ENCODE measurements at regions not wholly inside any gene's neighbourhood (a gene's known extent, or its start where the extent isn't known, plus 50 kb on each side); places are given as distances from the start of the nearest gene placed in this dataset.

DNA sequence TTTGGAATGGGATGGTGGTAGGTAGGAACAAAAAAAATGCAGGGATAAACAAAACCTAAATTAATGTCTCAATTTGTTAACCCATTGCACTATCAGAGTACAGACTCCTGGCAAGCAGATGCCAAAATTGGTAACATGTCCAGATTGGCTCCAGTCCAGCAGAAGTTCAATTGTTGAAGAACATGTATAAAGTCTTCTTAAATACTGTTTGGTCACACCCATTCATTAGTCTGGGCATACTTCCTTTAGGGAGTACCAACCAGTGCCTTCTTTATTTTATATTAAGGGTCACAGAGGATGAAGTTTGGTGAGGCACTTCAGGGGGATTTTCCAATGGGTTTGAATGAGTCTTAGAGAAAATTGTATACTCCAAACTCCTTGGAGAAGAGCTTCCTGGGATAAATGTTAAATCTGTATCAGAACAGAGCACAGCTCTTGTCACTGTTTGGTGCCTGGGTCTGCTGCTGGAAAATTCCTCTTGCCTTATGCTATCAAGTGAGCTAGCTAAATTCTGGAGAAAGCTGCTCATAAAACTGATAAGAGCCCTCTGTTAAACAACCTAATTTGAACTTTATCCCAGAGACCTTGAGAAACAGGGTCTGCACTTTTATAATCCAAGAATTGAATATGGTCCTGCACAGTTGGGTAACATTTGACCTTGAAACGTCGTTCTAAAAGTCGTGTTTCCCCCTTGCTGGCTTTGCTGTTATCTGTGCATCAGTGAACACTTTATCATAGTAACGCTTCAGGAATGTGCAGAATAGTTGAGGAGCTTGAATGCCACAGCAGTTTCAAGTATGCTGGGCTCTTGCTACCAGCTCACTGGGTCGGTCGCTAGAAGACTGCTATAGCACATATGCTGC lies 334.1 kb upstream of the CITED2 start:
- no peaks in the 10 kb centered on the region for H3K36me3 ChIP-seq
- no peak for DNase-seq
- no peak overlapping the region for H3K27ac ChIP-seq (replicated peaks)
- no peaks in the 10 kb centered on the region for H3K27me3 ChIP-seq (ENCODE audit: low read depth)
- peaks cover 24% of the 10 kb centered on the region for H3K4me1 ChIP-seq
- H3K9me3 ChIP-seq (replicated peaks): peaks cover 8% of the 10 kb centered on the region
- TF ChIP-seq, protein P1, sequence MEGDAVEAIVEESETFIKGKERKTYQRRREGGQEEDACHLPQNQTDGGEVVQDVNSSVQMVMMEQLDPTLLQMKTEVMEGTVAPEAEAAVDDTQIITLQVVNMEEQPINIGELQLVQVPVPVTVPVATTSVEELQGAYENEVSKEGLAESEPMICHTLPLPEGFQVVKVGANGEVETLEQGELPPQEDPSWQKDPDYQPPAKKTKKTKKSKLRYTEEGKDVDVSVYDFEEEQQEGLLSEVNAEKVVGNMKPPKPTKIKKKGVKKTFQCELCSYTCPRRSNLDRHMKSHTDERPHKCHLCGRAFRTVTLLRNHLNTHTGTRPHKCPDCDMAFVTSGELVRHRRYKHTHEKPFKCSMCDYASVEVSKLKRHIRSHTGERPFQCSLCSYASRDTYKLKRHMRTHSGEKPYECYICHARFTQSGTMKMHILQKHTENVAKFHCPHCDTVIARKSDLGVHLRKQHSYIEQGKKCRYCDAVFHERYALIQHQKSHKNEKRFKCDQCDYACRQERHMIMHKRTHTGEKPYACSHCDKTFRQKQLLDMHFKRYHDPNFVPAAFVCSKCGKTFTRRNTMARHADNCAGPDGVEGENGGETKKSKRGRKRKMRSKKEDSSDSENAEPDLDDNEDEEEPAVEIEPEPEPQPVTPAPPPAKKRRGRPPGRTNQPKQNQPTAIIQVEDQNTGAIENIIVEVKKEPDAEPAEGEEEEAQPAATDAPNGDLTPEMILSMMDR (IDR thresholded peaks at IDR 0.05; ENCODE audit: borderline replicate concordance): no peak
- intact Hi-C loops (cut with micrococcal nuclease): no loop called here
- H3K4me3 ChIP-seq: no peak overlapping the region

DNA sequence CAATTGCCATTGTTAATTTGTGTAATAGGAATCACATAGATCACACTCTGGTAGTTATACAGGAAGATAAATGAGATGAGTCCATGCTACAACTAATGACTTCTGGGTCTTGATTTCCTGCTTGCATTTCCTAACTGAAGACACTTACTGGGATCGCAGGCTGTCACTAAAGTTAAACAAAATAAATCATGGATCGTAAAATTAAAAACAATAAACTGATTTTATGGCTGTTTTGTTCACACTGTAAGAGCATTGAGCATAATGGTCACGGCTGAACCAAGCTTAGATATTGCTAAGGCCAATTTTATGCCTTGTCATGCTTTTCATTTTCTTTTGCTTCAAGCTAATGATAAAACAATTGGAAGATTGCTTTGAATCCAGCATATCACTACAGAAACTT lies 332.5 kb upstream of the CITED2 start:
- H3K27me3 ChIP-seq (ENCODE audit: low read depth): no peaks in the 10 kb centered on the region
- TF ChIP-seq, protein P1 (IDR thresholded peaks at IDR 0.05; ENCODE audit: borderline replicate concordance): no peak

DNA sequence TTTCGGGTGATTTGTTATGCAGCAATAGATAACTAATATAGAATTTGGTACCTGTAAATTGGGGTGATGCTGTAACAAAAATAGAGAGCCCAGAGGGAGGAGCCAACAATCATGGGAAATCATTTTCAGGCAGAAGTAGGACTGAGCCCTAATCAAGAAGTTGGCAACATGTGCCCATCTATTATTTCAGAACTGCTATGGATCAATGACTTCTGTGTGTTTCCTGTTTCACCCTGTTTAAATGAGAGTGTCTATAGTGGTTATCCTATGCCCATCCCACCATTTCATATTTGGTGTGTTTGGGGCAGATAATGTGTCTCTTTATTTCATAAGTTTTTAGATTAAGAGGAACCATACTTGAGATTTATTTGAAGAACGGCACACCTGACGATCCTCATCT lies 330.8 kb upstream of the CITED2 start:
- peaks cover 17% of the 10 kb centered on the region for H3K4me1 ChIP-seq
- DNase-seq: no peak
- no peak overlapping the region for H3K4me3 ChIP-seq
- no peak overlapping the region for H3K27ac ChIP-seq (replicated peaks)
- no peaks in the 10 kb centered on the region for H3K27me3 ChIP-seq (ENCODE audit: low read depth)
- TF ChIP-seq, protein P1 (IDR thresholded peaks at IDR 0.05; ENCODE audit: borderline replicate concordance): no peak
- intact Hi-C loops (cut with micrococcal nuclease): no loop called here
- peaks cover 8% of the 10 kb centered on the region for H3K9me3 ChIP-seq (replicated peaks)
- no peaks in the 10 kb centered on the region for H3K36me3 ChIP-seq

More for the DNA sequence above, 332.5 kb upstream of the CITED2 start:
- no peaks in the 10 kb centered on the region for H3K36me3 ChIP-seq
- H3K27ac ChIP-seq (replicated peaks): no peak overlapping the region
- H3K4me3 ChIP-seq: no peak overlapping the region
- no peak for DNase-seq
- intact Hi-C loops (cut with micrococcal nuclease): no loop called here
- peaks cover 8% of the 10 kb centered on the region for H3K9me3 ChIP-seq (replicated peaks)
- H3K4me1 ChIP-seq: peaks cover 24% of the 10 kb centered on the region

DNA sequence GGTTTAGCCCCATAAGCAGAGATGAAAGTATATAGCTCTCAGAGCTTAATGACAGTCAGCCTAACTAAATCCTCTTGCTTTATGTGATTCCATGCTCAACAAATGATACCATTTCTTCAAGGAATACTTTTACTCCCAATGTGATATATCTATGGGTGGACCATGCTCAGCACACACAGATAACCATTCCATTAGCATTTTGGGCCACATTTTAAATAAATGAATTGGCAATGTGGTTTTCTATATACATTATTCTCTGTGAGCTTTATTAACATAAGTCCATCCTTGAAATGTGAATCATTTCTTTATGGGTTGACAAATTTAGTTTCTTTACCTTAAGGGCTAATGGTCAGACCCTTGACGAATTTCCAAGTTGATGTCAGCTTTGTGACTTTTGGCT lies 329.3 kb upstream of the CITED2 start:
- Histone ChIP-seq H3K36me3 (no peaks in the 10 kb centered on the region), H3K9me3 (replicated peaks) (peaks cover 8% of the 10 kb centered on the region), H3K4me1 (peaks cover 7% of the 10 kb centered on the region), H3K27ac (replicated peaks) (no peak overlapping the region), H3K4me3 (no peak overlapping the region), H3K27me3 (ENCODE audit: low read depth) (no peaks in the 10 kb centered on the region)
- no peak for DNase-seq
- intact Hi-C loops (cut with micrococcal nuclease): no loop called here
- TF ChIP-seq, protein P1 (IDR thresholded peaks at IDR 0.05; ENCODE audit: borderline replicate concordance): no peak

DNA sequence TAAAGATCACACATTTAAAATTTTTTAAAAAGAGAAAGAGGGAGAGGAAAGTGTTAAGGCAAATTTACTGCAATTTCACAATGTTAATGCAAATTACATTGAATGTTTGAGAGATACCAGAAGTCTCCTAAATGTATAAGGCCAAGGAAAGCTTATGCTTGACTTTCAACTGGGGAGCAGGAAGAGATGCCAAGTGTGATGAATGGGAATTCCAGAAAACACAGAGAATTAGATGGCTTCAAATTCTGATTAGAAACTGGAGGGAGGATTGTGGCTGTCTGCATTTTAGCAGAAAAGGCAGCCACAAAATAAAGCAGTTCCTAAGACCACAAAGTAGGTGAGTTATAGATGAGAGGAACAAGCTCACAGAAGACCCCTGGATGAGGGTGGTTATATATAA lies 328.3 kb upstream of the CITED2 start:
- TF ChIP-seq, protein P1 (IDR thresholded peaks at IDR 0.05; ENCODE audit: borderline replicate concordance): no peak
- no peak for DNase-seq
- Histone ChIP-seq H3K36me3 (no peaks in the 10 kb centered on the region), H3K4me1 (no peaks in the 10 kb centered on the region), H3K27me3 (ENCODE audit: low read depth) (no peaks in the 10 kb centered on the region), H3K27ac (replicated peaks) (no peak overlapping the region), H3K4me3 (no peak overlapping the region), H3K9me3 (replicated peaks) (peaks cover 8% of the 10 kb centered on the region)
- intact Hi-C loops (cut with micrococcal nuclease): no loop called here
